ENCODE measurements at regions not wholly inside any gene's neighbourhood (a gene's known extent, or its start where the extent isn't known, plus 50 kb on each side); places are given as distances from the start of the nearest gene placed in this dataset.

DNA sequence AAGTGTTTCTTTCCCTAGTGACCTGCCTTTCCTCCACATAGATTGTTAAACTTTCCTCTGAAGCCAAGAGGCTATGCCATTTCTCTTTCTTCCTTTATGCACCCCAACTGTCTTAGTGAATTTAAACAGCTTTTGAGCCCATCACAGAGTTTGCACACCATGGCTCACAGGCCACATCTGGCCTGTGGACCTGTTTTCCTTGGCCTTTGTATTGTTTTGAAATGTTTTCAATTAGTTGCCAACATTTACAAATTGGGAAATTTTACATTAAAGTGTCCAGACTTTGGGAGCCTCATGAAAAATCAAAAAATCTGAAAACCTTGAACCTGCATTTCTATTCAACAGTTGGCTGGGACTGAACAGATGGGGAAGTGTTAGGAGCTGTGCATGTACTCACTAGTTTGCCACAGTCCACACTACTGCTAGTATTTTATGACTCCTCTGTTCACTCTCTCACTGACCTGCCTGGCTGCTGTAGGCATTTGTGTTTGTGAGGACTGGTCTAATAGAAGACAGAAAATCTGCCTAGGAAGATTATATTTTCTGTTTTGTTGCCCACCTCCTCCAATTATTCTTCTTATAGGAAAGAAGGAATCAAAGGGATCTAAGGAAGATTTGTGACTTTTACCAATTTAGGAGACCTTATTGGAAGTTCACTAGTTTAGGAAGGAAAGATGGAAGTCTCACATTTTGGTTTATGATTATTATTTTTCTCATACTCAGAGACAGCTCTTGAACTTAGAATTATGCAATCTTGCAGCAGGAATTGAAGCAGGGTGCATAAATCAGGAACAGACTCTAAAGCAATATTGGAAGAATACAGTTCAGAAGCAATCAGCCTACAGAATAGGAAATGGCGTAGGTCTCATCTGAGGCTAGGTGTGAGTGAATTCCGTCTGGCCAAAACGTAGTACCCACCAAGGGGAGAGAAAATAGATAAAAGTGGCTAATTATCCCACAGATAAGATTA is 134.7 kb downstream of the HLX start:
- TF ChIP-seq, protein P1, sequence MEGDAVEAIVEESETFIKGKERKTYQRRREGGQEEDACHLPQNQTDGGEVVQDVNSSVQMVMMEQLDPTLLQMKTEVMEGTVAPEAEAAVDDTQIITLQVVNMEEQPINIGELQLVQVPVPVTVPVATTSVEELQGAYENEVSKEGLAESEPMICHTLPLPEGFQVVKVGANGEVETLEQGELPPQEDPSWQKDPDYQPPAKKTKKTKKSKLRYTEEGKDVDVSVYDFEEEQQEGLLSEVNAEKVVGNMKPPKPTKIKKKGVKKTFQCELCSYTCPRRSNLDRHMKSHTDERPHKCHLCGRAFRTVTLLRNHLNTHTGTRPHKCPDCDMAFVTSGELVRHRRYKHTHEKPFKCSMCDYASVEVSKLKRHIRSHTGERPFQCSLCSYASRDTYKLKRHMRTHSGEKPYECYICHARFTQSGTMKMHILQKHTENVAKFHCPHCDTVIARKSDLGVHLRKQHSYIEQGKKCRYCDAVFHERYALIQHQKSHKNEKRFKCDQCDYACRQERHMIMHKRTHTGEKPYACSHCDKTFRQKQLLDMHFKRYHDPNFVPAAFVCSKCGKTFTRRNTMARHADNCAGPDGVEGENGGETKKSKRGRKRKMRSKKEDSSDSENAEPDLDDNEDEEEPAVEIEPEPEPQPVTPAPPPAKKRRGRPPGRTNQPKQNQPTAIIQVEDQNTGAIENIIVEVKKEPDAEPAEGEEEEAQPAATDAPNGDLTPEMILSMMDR (IDR thresholded peaks at IDR 0.05; ENCODE audit: unreplicated experiment in 3 of 3) = no peak
- peaks cover 22% of the 10 kb centered on the region for H3K27me3 Mint-ChIP-seq (ENCODE audit: low read depth)

GRCh38 chr1:221015159-221015790 is 136.0 kb downstream of the HLX start:
- Mint-ChIP-seq H3K27me3 (ENCODE audit: low read depth) (peaks cover 22% of the 10 kb centered on the region), H3K9me3 (no peaks in the 10 kb centered on the region), H3K4me1 (no peaks in the 10 kb centered on the region), H3K36me3 (ENCODE audit: low read depth) (no peaks in the 10 kb centered on the region), H3K27ac (no peak overlapping the region), H3K4me3 (no peak overlapping the region)
- TF ChIP-seq, protein P1 (IDR thresholded peaks at IDR 0.05; ENCODE audit: unreplicated experiment in 3 of 3) = no peak

More for the DNA sequence above, 134.7 kb downstream of the HLX start:
- Mint-ChIP-seq H3K27ac (no peak overlapping the region), H3K4me3 (no peak overlapping the region), H3K9me3 (peaks cover 4% of the 10 kb centered on the region), H3K36me3 (ENCODE audit: low read depth) (no peaks in the 10 kb centered on the region), H3K4me1 (no peaks in the 10 kb centered on the region)

DNA sequence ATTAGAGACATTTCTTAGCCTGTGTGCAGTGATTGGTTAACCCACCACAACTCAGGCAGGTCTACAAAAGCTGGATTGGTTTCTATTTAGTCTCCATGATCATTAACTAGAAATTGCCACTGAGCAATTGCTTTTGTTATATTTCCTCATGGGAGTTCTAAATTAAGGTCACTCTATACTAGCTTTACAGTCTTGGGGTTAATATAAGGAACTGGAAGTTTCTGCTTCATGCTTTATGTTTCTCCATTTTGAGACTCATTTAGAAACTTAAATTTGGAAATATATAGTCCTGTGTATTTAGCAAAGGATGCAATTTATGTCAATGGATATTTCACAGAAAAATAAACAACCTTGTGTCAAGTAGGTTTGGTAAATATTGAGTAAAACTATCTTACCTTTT is 137.5 kb downstream of the HLX start:
- H3K4me3 Mint-ChIP-seq = no peak overlapping the region
- no peaks in the 10 kb centered on the region for H3K36me3 Mint-ChIP-seq (ENCODE audit: low read depth)
- TF ChIP-seq, protein P1 (IDR thresholded peaks at IDR 0.05; ENCODE audit: unreplicated experiment in 3 of 3) = no peak
- H3K9me3 Mint-ChIP-seq = no peaks in the 10 kb centered on the region
- H3K27me3 Mint-ChIP-seq (ENCODE audit: low read depth) = peaks cover 23% of the 10 kb centered on the region
- no peak overlapping the region for H3K27ac Mint-ChIP-seq
- H3K4me1 Mint-ChIP-seq = no peaks in the 10 kb centered on the region

DNA sequence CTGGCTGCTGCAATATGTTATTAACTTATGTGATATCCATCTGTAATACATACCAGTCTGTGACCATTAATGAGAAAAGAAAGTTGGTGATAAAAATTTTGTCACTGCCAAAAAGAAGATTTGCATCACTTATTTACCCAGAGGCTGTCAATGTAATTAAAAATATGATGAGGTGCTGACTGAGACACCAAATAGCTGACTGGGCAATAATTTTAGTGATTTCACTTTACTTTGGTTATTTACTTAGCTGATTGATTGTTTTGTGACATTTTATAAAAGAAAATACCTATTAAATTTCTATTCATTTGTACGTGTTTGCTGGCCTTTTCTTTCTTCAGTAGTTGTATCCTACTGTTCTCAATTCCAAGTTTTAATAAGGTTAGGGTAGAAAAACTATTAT is 139.2 kb downstream of the HLX start:
- no peak overlapping the region for H3K27ac Mint-ChIP-seq
- no peaks in the 10 kb centered on the region for H3K4me1 Mint-ChIP-seq
- H3K27me3 Mint-ChIP-seq (ENCODE audit: low read depth) = peaks cover 21% of the 10 kb centered on the region
- no peak overlapping the region for H3K4me3 Mint-ChIP-seq
- H3K9me3 Mint-ChIP-seq = no peaks in the 10 kb centered on the region
- no peaks in the 10 kb centered on the region for H3K36me3 Mint-ChIP-seq (ENCODE audit: low read depth)
- TF ChIP-seq, protein P1 (IDR thresholded peaks at IDR 0.05; ENCODE audit: unreplicated experiment in 3 of 3) = no peak

GRCh38 chr1:221022331-221022730 is 143.1 kb downstream of the HLX start:
- TF ChIP-seq, protein P1 (IDR thresholded peaks at IDR 0.05; ENCODE audit: unreplicated experiment in 3 of 3) = no peak
- H3K9me3 Mint-ChIP-seq = peaks cover 2% of the 10 kb centered on the region
- no peak overlapping the region for H3K4me3 Mint-ChIP-seq
- H3K27ac Mint-ChIP-seq = no peak overlapping the region
- H3K36me3 Mint-ChIP-seq (ENCODE audit: low read depth) = no peaks in the 10 kb centered on the region
- H3K4me1 Mint-ChIP-seq = no peaks in the 10 kb centered on the region
- peaks cover 19% of the 10 kb centered on the region for H3K27me3 Mint-ChIP-seq (ENCODE audit: low read depth)

All from nephron (organoid).